ENCODE measurements at regions not wholly inside any gene's neighbourhood (a gene's known extent, or its start where the extent isn't known, plus 50 kb on each side); places are given as distances from the start of the nearest gene placed in this dataset.

GRCh38 chrX:69387567-69388487 lies 116.3 kb upstream of the NALF2 start:
- intact Hi-C loops (cut with DNase I), result loop anchor here (5.0 kb wide), 1 partner anchor 566 kb away; no protein-coding TSS in a partner anchor
- WGBS, result 23% methylated on average over 13 of the region's 13 CpGs

GRCh38 chrX:69386681-69387080 lies 117.4 kb upstream of the NALF2 start:
- no peak overlapping the region for H3K4me3 ChIP-seq
- peaks cover 0 to 3% (median 0%) of the 10 kb centered on the region in 4 donors for H3K4me1 ChIP-seq
- H3K9me3 ChIP-seq, result no peaks in the 10 kb centered on the region
- 82% methylated on average over 2 of the region's 2 CpGs for WGBS
- no peak for DNase-seq (ENCODE audit: extremely low spot score)
- H3K27me3 ChIP-seq, result no peaks in the 10 kb centered on the region
- intact Hi-C loops (cut with DNase I), result loop anchor here (5.0 kb wide), 1 partner anchor 564 kb away; no protein-coding TSS in a partner anchor
- H3K36me3 ChIP-seq, result no peaks in the 10 kb centered on the region
- no peak for TF ChIP-seq CTCF (IDR thresholded peaks at IDR 0.05)
- TF ChIP-seq POLR2A (IDR thresholded peaks at IDR 0.05; ENCODE audit: low read depth), result no peak
- TF ChIP-seq EP300 (IDR thresholded peaks at IDR 0.05), result no peak
- no peak for TF ChIP-seq POLR2AphosphoS5 (IDR thresholded peaks at IDR 0.05)
- H3K27ac ChIP-seq (replicated peaks in 1 of 4), result no peak overlapping the region

More at GRCh38 chrX:69387567-69388487, 116.3 kb upstream of the NALF2 start:
- H3K4me1 ChIP-seq, result peaks cover 0 to 3% (median 0%) of the 10 kb centered on the region in 4 donors
- no peaks in the 10 kb centered on the region for H3K27me3 ChIP-seq
- no peak for DNase-seq (ENCODE audit: extremely low spot score)
- TF ChIP-seq POLR2A (IDR thresholded peaks at IDR 0.05; ENCODE audit: low read depth), result no peak
- TF ChIP-seq CTCF (IDR thresholded peaks at IDR 0.05), result peak; percentile 51 to 72 (median 67)
- no peaks in the 10 kb centered on the region for H3K36me3 ChIP-seq
- H3K9me3 ChIP-seq, result no peaks in the 10 kb centered on the region
- H3K27ac ChIP-seq (replicated peaks in 1 of 4), result no peak overlapping the region
- no peak overlapping the region for H3K4me3 ChIP-seq

- no peaks in the 10 kb centered on the region for H3K27me3 ChIP-seq
- H3K36me3 ChIP-seq, result no peaks in the 10 kb centered on the region
- H3K9me3 ChIP-seq, result peaks cover 0 to 13% (median 0%) of the 10 kb centered on the region in 4 donors
- no peak overlapping the region for H3K4me3 ChIP-seq
- 93% methylated on average over 3 of the region's 3 CpGs for WGBS
- H3K4me1 ChIP-seq, result no peaks in the 10 kb centered on the region
- no peak for DNase-seq (ENCODE audit: extremely low spot score)
- intact Hi-C loops (cut with DNase I), result no loop called here
- no peak overlapping the region for H3K27ac ChIP-seq (replicated peaks in 1 of 4)
- TF ChIP-seq CTCF (IDR thresholded peaks at IDR 0.05) (no peak), EP300 (IDR thresholded peaks at IDR 0.05) (no peak), POLR2A (IDR thresholded peaks at IDR 0.05; ENCODE audit: low read depth) (no peak), POLR2AphosphoS5 (IDR thresholded peaks at IDR 0.05) (no peak)
Measured at GRCh38 chrX:69379412-69379811, 124.7 kb upstream of the NALF2 start.

- WGBS, result 60% methylated on average over 1 of the region's 1 CpG
- Histone ChIP-seq H3K4me1 (no peaks in the 10 kb centered on the region), H3K36me3 (no peaks in the 10 kb centered on the region), H3K9me3 (peaks cover 0 to 13% (median 0%) of the 10 kb centered on the region in 4 donors), H3K27me3 (peaks cover 0 to 4% (median 0%) of the 10 kb centered on the region in 4 donors), H3K4me3 (no peak overlapping the region), H3K27ac (replicated peaks in 1 of 4) (no peak overlapping the region)
- DNase-seq (ENCODE audit: extremely low spot score), result no peak
- intact Hi-C loops (cut with DNase I), result no loop called here
- TF ChIP-seq CTCF (IDR thresholded peaks at IDR 0.05) (no peak), POLR2AphosphoS5 (IDR thresholded peaks at IDR 0.05) (no peak), POLR2A (IDR thresholded peaks at IDR 0.05; ENCODE audit: low read depth) (no peak), EP300 (IDR thresholded peaks at IDR 0.05) (no peak)
Measured at GRCh38 chrX:69374569-69374968, 129.6 kb upstream of the NALF2 start.

All from esophagus muscularis mucosa (tissue), 4 donors.